Upper lobe of left lung (tissue), 6 donors: ENCODE measurements at regions not wholly inside any gene's neighbourhood (a gene's known extent, or its start where the extent isn't known, plus 50 kb on each side); places are given as distances from the start of the nearest gene placed in this dataset.
A peak's percentile ranks its signal among the peaks of the same experiment; 100 is the strongest.

Experiments
- ATAC-seq, 2 donors: fragments of 200-7000 bp; cut with Tn5 transposase; one replicate each; pipeline ENCODE4 v1.9.1; 2022; ENCODE audit warnings: mild to moderate bottlenecking in 2 of 2, moderate library complexity in 2 of 2; ENCODE audit not compliant: low FRiP score in 2 of 2
- DNase-seq, 2 donors: peaks; one replicate each; pipeline ENCODE4 v3.0.0-alpha.2; 2019 to 2020
- H3K27ac ChIP-seq, 4 donors: fragments of 200-600 bp; sonication (generic); one replicate each; pipeline ENCODE4 v1.5.1; 2016 to 2019
- H3K27me3 ChIP-seq, 4 donors: fragments of 200-600 bp; sonication (generic); one replicate each; pipeline ENCODE4 v1.5.1; 2017 to 2019
- H3K36me3 ChIP-seq, 4 donors: fragments of 200-600 bp; sonication (generic); one replicate each; pipeline ENCODE4 v1.5.1; 2016 to 2019
- H3K4me1 ChIP-seq, 4 donors: fragments of 200-600 bp; sonication (generic); one replicate each; pipeline ENCODE4 v1.5.1; 2018 to 2019
- H3K4me3 ChIP-seq, 4 donors: fragments of 200-600 bp; sonication (generic); one replicate each; pipeline ENCODE4 v1.5.1; 2017 to 2019; ENCODE audit warnings: mild to moderate bottlenecking in 2 of 4, moderate library complexity in 1 of 4
- H3K9me3 ChIP-seq, 4 donors: fragments of 200-600 bp; sonication (generic); one replicate each; pipeline ENCODE4 v1.5.1; 2018 to 2019
- EP300 ChIP-seq, 4 donors: sonication (generic); formaldehyde crosslinking; IDR thresholded peaks; one replicate each; pipeline ENCODE4 v1.5.1; 2017; ENCODE audit warnings: antibody characterized with exemption in 4 of 4, control low read depth in 2 of 4
- POLR2A ChIP-seq, 4 donors: fragments of 450-650 bp; IDR thresholded peaks; one replicate each; pipeline ENCODE4 v1.5.1; 2016 to 2017; ENCODE audit warnings: antibody characterized with exemption in 4 of 4, mild to moderate bottlenecking in 2 of 4
- POLR2AphosphoS5 ChIP-seq, 2 donors: sonication (generic); formaldehyde crosslinking; IDR thresholded peaks; one replicate each; pipeline ENCODE4 v1.5.1; 2017; ENCODE audit warnings: antibody characterized with exemption in 2 of 2
- whole genome bisulfite sequencing, 2 donors: methylation state at CpG; one replicate each; pipeline ENCODE4 v1.1.5; 2017 to 2018; 5-methylcytosine and 5-hydroxymethylcytosine counted together
- TF ChIP-seq, protein P1 (sequence below), 6 experiments: fragments of 450-650 bp in 4 of 6; fragments of 200-600 bp in 2 of 6; sonication (generic) in 2 of 6; IDR thresholded peaks; one replicate each; pipeline ENCODE4 v1.5.1; 2016 to 2019; ENCODE audit warnings: antibody characterized with exemption in 6 of 6
- donor health status: DM: no; HTN: no; CAD: no; lungs with moderate emphysema.
- donor health status: DM: no; HTN: yes; CAD: no; lungs with severe emphysema.

DNA sequence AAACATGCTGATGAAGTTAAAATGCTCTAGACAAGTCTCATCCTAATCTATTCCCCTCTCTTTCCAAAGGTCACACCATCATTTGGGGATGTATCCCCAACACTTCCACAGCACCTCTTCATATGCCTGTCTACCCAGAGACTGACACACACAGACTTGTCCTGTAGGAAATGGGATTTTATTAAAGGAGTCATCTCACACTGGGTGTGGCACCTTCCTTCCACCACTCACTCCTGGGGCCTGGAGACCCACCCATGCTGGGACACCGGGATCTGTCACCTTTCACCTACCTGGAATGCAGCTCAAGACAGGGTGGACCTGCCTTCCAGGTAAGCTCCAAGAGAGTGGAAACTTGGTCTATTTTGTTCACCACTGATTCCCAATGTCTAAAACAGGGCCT lies 99.4 kb upstream of the HAND1 start:
- Histone ChIP-seq H3K27me3 (no peaks in the 10 kb centered on the region), H3K4me3 (no peak overlapping the region), H3K36me3 (no peaks in the 10 kb centered on the region), H3K9me3 (no peaks in the 10 kb centered on the region), H3K27ac (no peak overlapping the region), H3K4me1 (peaks cover 0 to 3% (median 0%) of the 10 kb centered on the region in 4 donors)
- WGBS, 2 donors = 54 to 56% methylated on average over 1 of the region's 1 CpG
- TF ChIP-seq, protein P1, sequence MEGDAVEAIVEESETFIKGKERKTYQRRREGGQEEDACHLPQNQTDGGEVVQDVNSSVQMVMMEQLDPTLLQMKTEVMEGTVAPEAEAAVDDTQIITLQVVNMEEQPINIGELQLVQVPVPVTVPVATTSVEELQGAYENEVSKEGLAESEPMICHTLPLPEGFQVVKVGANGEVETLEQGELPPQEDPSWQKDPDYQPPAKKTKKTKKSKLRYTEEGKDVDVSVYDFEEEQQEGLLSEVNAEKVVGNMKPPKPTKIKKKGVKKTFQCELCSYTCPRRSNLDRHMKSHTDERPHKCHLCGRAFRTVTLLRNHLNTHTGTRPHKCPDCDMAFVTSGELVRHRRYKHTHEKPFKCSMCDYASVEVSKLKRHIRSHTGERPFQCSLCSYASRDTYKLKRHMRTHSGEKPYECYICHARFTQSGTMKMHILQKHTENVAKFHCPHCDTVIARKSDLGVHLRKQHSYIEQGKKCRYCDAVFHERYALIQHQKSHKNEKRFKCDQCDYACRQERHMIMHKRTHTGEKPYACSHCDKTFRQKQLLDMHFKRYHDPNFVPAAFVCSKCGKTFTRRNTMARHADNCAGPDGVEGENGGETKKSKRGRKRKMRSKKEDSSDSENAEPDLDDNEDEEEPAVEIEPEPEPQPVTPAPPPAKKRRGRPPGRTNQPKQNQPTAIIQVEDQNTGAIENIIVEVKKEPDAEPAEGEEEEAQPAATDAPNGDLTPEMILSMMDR (IDR thresholded peaks at IDR 0.05) = no peak
- TF ChIP-seq POLR2A (IDR thresholded peaks at IDR 0.05) (no peak), EP300 (IDR thresholded peaks at IDR 0.05) (no peak), POLR2AphosphoS5 (IDR thresholded peaks at IDR 0.05) (no peak)
- ATAC-seq (no peak), DNase-seq (no peak)

DNA sequence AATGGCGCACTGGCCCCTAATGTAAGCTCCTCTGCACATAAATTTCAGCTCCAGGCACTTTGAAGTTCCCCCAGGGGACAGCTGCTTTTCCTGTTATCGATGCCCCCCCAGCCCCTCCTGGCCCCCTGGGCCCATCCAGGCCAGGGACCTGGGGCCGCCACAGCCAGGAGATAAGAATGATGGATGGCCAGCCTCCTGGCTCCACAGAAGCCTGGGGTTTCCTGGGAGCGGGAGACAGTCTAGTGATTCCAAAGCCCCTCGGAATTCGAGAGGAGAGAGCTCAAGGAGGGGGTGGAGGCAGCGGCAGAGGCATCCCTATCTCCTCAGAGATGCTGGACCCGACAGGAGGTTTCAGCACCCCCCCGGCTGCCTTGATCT lies 98.4 kb upstream of the HAND1 start:
- H3K36me3 ChIP-seq = no peaks in the 10 kb centered on the region
- ATAC-seq (no peak), DNase-seq (peak in 1 of 2 donors; percentile 19)
- TF ChIP-seq POLR2AphosphoS5 (IDR thresholded peaks at IDR 0.05) (no peak), POLR2A (IDR thresholded peaks at IDR 0.05) (no peak), EP300 (IDR thresholded peaks at IDR 0.05) (no peak)
- TF ChIP-seq, protein P1 (IDR thresholded peaks at IDR 0.05) = no peak
- 38 to 56% methylated on average over 9 of the region's 9 CpGs for WGBS, 2 donors
- H3K4me3 ChIP-seq = no peak overlapping the region
- H3K9me3 ChIP-seq = no peaks in the 10 kb centered on the region
- H3K4me1 ChIP-seq = peaks cover 0 to 3% (median 0%) of the 10 kb centered on the region in 4 donors
- H3K27ac ChIP-seq = no peak overlapping the region
- H3K27me3 ChIP-seq = no peaks in the 10 kb centered on the region

DNA sequence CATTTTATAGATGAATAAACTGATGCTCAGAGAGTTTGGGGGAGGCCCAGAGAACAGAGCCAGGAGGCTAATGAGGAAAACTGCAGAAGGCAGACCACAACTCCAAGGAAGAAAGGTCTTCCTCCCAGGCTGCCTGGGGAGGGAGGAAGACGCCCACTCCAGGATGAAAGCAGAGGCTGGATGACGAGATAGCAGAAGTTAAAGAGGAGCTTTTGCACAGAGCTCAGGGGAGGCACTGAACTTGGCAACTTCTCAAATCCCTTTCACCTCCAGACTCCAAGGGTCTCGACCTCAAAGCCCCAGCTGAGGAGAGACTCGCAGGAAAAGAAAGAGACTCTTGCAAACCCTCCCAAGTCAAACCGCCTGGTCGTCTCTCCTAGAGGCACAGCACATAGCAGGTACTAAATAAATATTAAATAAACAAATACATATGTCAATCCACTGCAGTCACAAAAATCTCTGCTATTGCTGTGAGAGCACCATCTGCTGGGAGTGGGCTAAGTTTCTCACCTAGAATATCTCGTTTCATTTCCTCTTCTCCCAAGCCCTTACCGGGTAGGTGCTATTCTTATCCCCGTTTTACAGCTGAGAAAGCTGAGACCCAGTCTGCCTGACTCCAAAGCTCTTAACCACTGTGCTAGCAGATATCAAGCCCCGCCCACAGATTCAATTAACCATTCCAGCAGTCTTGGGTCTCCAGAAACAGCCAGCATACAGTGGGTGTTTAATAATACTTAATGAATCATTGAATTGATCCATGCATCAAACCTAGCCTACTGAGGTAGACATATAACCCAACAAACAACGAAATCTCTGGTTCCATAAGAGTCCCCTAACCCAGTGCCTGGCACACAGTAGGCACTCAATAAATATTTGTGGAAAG lies 97.8 kb upstream of the HAND1 start:
- H3K4me1 ChIP-seq = peaks cover 0 to 3% (median 0%) of the 10 kb centered on the region in 4 donors
- no peak overlapping the region for H3K4me3 ChIP-seq
- no peak for TF ChIP-seq POLR2AphosphoS5 (IDR thresholded peaks at IDR 0.05)
- TF ChIP-seq, protein P1 (IDR thresholded peaks at IDR 0.05) = no peak
- TF ChIP-seq POLR2A (IDR thresholded peaks at IDR 0.05) = no peak
- no peak for TF ChIP-seq EP300 (IDR thresholded peaks at IDR 0.05)
- 18 to 23% methylated on average over 11 of the region's 11 CpGs for WGBS, 2 donors
- no peaks in the 10 kb centered on the region for H3K36me3 ChIP-seq
- ATAC-seq (no peak), DNase-seq (no peak)
- H3K9me3 ChIP-seq = no peaks in the 10 kb centered on the region
- H3K27ac ChIP-seq = no peak overlapping the region
- H3K27me3 ChIP-seq = no peaks in the 10 kb centered on the region

DNA sequence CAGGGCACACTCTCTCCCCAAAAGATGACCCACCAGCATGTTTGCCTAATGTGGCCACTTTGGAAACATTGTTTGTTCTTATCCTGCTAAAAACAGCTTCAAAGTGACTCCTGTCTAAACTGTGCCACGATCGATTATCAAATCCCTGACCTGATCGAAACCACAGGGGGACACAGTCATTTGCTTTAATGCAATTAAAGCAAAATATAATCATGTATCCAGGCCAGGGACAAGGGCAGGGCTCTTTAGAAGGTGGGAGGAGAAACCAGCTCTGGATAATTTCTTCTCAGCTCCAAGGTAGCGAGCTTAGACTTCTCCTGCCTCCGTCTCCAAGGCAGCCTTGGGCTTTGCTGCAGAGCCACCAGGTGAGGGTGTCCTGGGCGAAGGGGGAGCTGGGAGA lies 95.0 kb upstream of the HAND1 start:
- no peaks in the 10 kb centered on the region for H3K27me3 ChIP-seq
- no peaks in the 10 kb centered on the region for H3K36me3 ChIP-seq
- TF ChIP-seq EP300 (IDR thresholded peaks at IDR 0.05) (no peak), POLR2A (IDR thresholded peaks at IDR 0.05) (no peak), POLR2AphosphoS5 (IDR thresholded peaks at IDR 0.05) (no peak)
- TF ChIP-seq, protein P1 (IDR thresholded peaks at IDR 0.05) = no peak
- WGBS, 2 donors = 82 to 92% methylated on average over 6 of the region's 6 CpGs
- H3K4me3 ChIP-seq = no peak overlapping the region
- H3K27ac ChIP-seq = no peak overlapping the region
- ATAC-seq (no peak), DNase-seq (no peak)
- no peaks in the 10 kb centered on the region for H3K9me3 ChIP-seq
- peaks cover 0 to 3% (median 0%) of the 10 kb centered on the region in 4 donors for H3K4me1 ChIP-seq
